K562 (cell line): ENCODE measurements at regions not wholly inside any gene's neighbourhood (a gene's known extent, or its start where the extent isn't known, plus 50 kb on each side); places are given as distances from the start of the nearest gene placed in this dataset.

Experiments
- ARID1B ChIP-seq: fragments of 450-650 bp; IDR thresholded peaks from 2 replicates; pipeline ENCODE4 v1.6.1; 2016; ENCODE audit warnings: antibody characterized with exemption, mild to moderate bottlenecking, inconsistent platforms
- CCAR2 ChIP-seq: fragments of 200-400 bp; formaldehyde crosslinking; IDR thresholded peaks from 2 replicates; pipeline ENCODE4 v1.6.1; 2017; ENCODE audit warnings: mild to moderate bottlenecking, low read depth, low read length
- HDAC3 ChIP-seq: fragments of 450-650 bp; IDR thresholded peaks from 2 replicates; pipeline ENCODE4 v1.6.1; 2018; ENCODE audit warnings: borderline replicate concordance, mild to moderate bottlenecking, moderate library complexity; ENCODE audit not compliant: partially characterized antibody
- HDGF ChIP-seq: fragments of 450-650 bp; IDR thresholded peaks from 2 replicates; pipeline ENCODE4 v1.6.1; 2016
- LCOR ChIP-seq: sonication (generic); formaldehyde crosslinking; IDR thresholded peaks from 2 replicates; pipeline ENCODE4 v1.8.0; 2022; ENCODE audit warnings: mild to moderate bottlenecking, missing genetic modification reagents
- MNT ChIP-seq, 2 experiments: fragments of 450-650 bp; conservative IDR thresholded peaks; 2 replicates each; pipeline ENCODE4 v1.6.1; 2017; ENCODE audit warnings: mild to moderate bottlenecking in 2 of 2, moderate library complexity in 2 of 2
- MYC ChIP-seq, 2 experiments: fragments of 250-450 bp in 1 of 2; sonication (Bioruptor Pico) in 1 of 2; IDR thresholded peaks; 2 replicates each; pipeline versions ENCODE4 v1.5.1 to v1.6.1; 2012 to 2021; ENCODE audit warnings: low read depth in 2 of 2, borderline replicate concordance in 1 of 2, improper control_type of control experiment in 1 of 2, low read length in 1 of 2, mild to moderate bottlenecking in 1 of 2, moderate library complexity in 1 of 2
- MYNN ChIP-seq, 2 experiments: sonication (generic); formaldehyde crosslinking in 1 of 2; IDR thresholded peaks; 2 replicates each; pipeline versions ENCODE4 v1.5.0 to v1.6.1; 2016 to 2020; ENCODE audit warnings: antibody characterized with exemption in 1 of 2, missing genetic modification reagents in 1 of 2
- PYGO2 ChIP-seq: fragments of 450-650 bp; IDR thresholded peaks from 2 replicates; pipeline ENCODE4 v1.6.1; 2016; ENCODE audit warnings: mild to moderate bottlenecking, missing genetic modification characterization, moderate library complexity, missing compliant biosample characterization
- SETDB1 ChIP-seq: IDR thresholded peaks from one replicate; pipeline ENCODE4 v1.6.1; 2012; ENCODE audit warnings: low read length, control low read depth, inconsistent platforms
- SMAD3 ChIP-seq: fragments of 450-650 bp; formaldehyde crosslinking; conservative IDR thresholded peaks from 2 replicates; pipeline ENCODE4 v1.4.0; 2020; ENCODE audit warnings: mild to moderate bottlenecking
- SNRNP70 ChIP-seq: fragments of 200-400 bp; formaldehyde crosslinking; optimal IDR thresholded peaks from 2 replicates; pipeline ENCODE3; 2017; ENCODE audit warnings: low read depth, low read length
- TBP ChIP-seq: optimal IDR thresholded peaks from 2 replicates; pipeline ENCODE3; 2011; ENCODE audit warnings: low read depth, low read length, improper control_type of control experiment
- TEAD4 ChIP-seq, 2 experiments: sonication (generic) in 1 of 2; formaldehyde crosslinking in 1 of 2; IDR thresholded peaks; 2 replicates each; pipeline versions ENCODE4 v1.6.1 to v1.8.0; 2012 to 2022; ENCODE audit warnings: borderline replicate concordance in 1 of 2, inconsistent platforms in 1 of 2, low read length in 1 of 2, mild to moderate bottlenecking in 1 of 2, missing genetic modification reagents in 1 of 2
- ZBTB17 ChIP-seq: fragments of 450-650 bp; formaldehyde crosslinking; IDR thresholded peaks from 2 replicates; pipeline ENCODE4 v1.4.0; 2020; ENCODE audit warnings: mild to moderate bottlenecking
- ZBTB7A ChIP-seq: IDR thresholded peaks from 2 replicates; pipeline ENCODE4 v1.6.1; 2011; ENCODE audit warnings: low read depth, mild to moderate bottlenecking, low read length, moderate library complexity, borderline replicate concordance; ENCODE audit not compliant: control insufficient read depth
- ZFPM2 ChIP-seq: fragments of 250-450 bp; sonication (Bioruptor Pico); IDR thresholded peaks from 2 replicates; pipeline ENCODE4 v1.5.1; 2022; ENCODE audit warnings: mild to moderate bottlenecking
- ZNF232 ChIP-seq: sonication (generic); formaldehyde crosslinking; IDR thresholded peaks from 2 replicates; pipeline ENCODE4 v1.8.0; 2022; ENCODE audit warnings: mild to moderate bottlenecking, missing genetic modification reagents
- ZNF79 ChIP-seq: fragments of 250-450 bp; sonication (Bioruptor Pico); IDR thresholded peaks from 2 replicates; pipeline ENCODE4 v1.4.0; 2020; ENCODE audit warnings: low read depth, mild to moderate bottlenecking, moderate library complexity
- TF ChIP-seq, protein P1 (sequence below): sonication (generic); formaldehyde crosslinking; IDR thresholded peaks from 2 replicates; pipeline ENCODE4 v1.8.0; 2022; ENCODE audit warnings: mild to moderate bottlenecking, missing genetic modification reagents
- TF ChIP-seq, protein P2 (sequence below): fragments of 450-650 bp; formaldehyde crosslinking; IDR thresholded peaks from 2 replicates; pipeline ENCODE4 v1.4.0; 2020; ENCODE audit warnings: mild to moderate bottlenecking, mixed read lengths

GRCh38 chr2:171630812-171631626 lies 56.2 kb upstream of the DYNC1I2 start (continued):
- TF ChIP-seq MNT (conservative IDR thresholded peaks at IDR 0.05) (peak in 1 of 2 experiments; percentile 57; a peak in 1 of 4 replicates), HDAC3 (peak; percentile 69), HDGF (no peak), SNRNP70 (no peak), TBP (no peak), ZBTB17 (CRISPR knock-in tag) (0 out of 2 replicates have a peak, but pooled peaks have one; percentile 19), PYGO2 (tag) (0 out of 2 replicates have a peak, but pooled peaks have one; percentile 46), SETDB1 (peak; percentile 47), ZBTB7A (no peak), TEAD4 (IDR thresholded peaks at IDR 0.05; ENCODE audit: low read length) (peak; percentile 97), TEAD4 (CRISPR knock-in tag; IDR thresholded peaks at IDR 0.05; ENCODE audit: borderline replicate concordance) (no peak), ZNF79 (CRISPR knock-in tag) (no peak), SMAD3 (CRISPR knock-in tag) (no peak), ARID1B (peak; percentile 96), ZNF232 (CRISPR knock-in tag) (no peak), MYC (IDR thresholded peaks at IDR 0.05; ENCODE audit: low read depth, low read length) (peak; percentile 39; the same call in 1 of the 2 replicates), MYC (CRISPR knock-in tag; IDR thresholded peaks at IDR 0.05; ENCODE audit: borderline replicate concordance, low read depth) (no peak), MYNN (IDR thresholded peaks at IDR 0.05) (0 out of 2 replicates have a peak, but pooled peaks have one; percentile 22), MYNN (CRISPR knock-in tag; IDR thresholded peaks at IDR 0.05) (no peak), ZFPM2 (no peak), CCAR2 (no peak), LCOR (peak; percentile 37; the same call in 1 of the 2 replicates)
- TF ChIP-seq, protein P1, sequence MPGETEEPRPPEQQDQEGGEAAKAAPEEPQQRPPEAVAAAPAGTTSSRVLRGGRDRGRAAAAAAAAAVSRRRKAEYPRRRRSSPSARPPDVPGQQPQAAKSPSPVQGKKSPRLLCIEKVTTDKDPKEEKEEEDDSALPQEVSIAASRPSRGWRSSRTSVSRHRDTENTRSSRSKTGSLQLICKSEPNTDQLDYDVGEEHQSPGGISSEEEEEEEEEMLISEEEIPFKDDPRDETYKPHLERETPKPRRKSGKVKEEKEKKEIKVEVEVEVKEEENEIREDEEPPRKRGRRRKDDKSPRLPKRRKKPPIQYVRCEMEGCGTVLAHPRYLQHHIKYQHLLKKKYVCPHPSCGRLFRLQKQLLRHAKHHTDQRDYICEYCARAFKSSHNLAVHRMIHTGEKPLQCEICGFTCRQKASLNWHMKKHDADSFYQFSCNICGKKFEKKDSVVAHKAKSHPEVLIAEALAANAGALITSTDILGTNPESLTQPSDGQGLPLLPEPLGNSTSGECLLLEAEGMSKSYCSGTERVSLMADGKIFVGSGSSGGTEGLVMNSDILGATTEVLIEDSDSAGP (CRISPR knock-in tag) = no peak
- TF ChIP-seq, protein P2, sequence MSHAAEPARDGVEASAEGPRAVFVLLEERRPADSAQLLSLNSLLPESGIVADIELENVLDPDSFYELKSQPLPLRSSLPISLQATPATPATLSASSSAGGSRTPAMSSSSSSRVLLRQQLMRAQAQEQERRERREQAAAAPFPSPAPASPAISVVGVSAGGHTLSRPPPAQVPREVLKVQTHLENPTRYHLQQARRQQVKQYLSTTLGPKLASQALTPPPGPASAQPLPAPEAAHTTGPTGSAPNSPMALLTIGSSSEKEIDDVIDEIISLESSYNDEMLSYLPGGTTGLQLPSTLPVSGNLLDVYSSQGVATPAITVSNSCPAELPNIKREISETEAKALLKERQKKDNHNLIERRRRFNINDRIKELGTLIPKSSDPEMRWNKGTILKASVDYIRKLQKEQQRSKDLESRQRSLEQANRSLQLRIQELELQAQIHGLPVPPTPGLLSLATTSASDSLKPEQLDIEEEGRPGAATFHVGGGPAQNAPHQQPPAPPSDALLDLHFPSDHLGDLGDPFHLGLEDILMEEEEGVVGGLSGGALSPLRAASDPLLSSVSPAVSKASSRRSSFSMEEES (CRISPR knock-in tag) = peak; percentile 53
